PC-3 (cell line): ENCODE measurements at regions not wholly inside any gene's neighbourhood (a gene's known extent, or its start where the extent isn't known, plus 50 kb on each side); places are given as distances from the start of the nearest gene placed in this dataset.

ENCODE experiments used
- ATAC-seq: fragments of 200-7000 bp; cut with Tn5 transposase; 2 replicates; pipeline ENCODE4 v1.9.1; 2020; ENCODE audit warnings: mild to moderate bottlenecking, moderate library complexity
- BruUV-seq: library from RNA; stranded (reverse); fragments of 400-500 nt; replicated peaks from 2 replicates; lab custom pipeline; 2021; lab: Mats Ljungman, UMichigan
- CTCF ChIA-PET: fragments of 300-600 bp; sonication (Branson Sonifier 250); formaldehyde crosslinking; loops from one replicate; lab custom pipeline; 2022; ENCODE audit warnings: antibody characterized with exemption; lab: Charles Lee
- POLR2A ChIA-PET: fragments of 300-600 bp; sonication (Branson Sonifier 250); formaldehyde crosslinking; loops from one replicate; lab custom pipeline; 2022; ENCODE audit warnings: antibody characterized with exemption; ENCODE audit not compliant: unreplicated experiment; lab: Charles Lee
- DNase-seq: peaks from one replicate; pipeline ENCODE4 v3.0.0-alpha.2; 2015
- H2AFZ ChIP-seq: fragments of 300-600 bp; sonication (generic); 2 replicates; pipeline ENCODE4 v1.6.0; 2016; ENCODE audit warnings: antibody characterized with exemption, low read length
- H3F3A ChIP-seq: fragments of 300-600 bp; sonication (generic); one replicate; pipeline ENCODE4 v1.6.0; 2017; ENCODE audit warnings: antibody characterized with exemption, low read length, control low read depth, mild to moderate bottlenecking; ENCODE audit not compliant: unreplicated experiment
- H3K27ac ChIP-seq: fragments of 300-600 bp; sonication (generic); 2 replicates; pipeline ENCODE4 v1.5.1; 2016; ENCODE audit warnings: mild to moderate bottlenecking, low read length
- H3K27me3 ChIP-seq: fragments of 300-600 bp; sonication (generic); 2 replicates; pipeline ENCODE4 v1.6.1; 2016; ENCODE audit warnings: low read length, mixed read lengths
- H3K36me3 ChIP-seq: fragments of 300-600 bp; sonication (generic); 2 replicates; pipeline ENCODE4 v1.6.1; 2016; ENCODE audit warnings: low read depth, mixed run types, low read length, mixed read lengths
- H3K4me1 ChIP-seq: fragments of 300-600 bp; sonication (generic); 2 replicates; pipeline ENCODE4 v1.5.1; 2016; ENCODE audit warnings: low read length; ENCODE audit not compliant: insufficient read depth
- H3K4me2 ChIP-seq: fragments of 300-600 bp; sonication (generic); 2 replicates; pipeline ENCODE4 v1.6.0; 2016; ENCODE audit warnings: low read length
- H3K4me3 ChIP-seq: fragments of 300-600 bp; sonication (generic); 2 replicates; pipeline ENCODE4 v1.5.1; 2016; ENCODE audit warnings: mild to moderate bottlenecking, low read length, mixed read lengths
- H3K79me2 ChIP-seq: fragments of 300-600 bp; sonication (generic); 2 replicates; pipeline ENCODE4 v1.6.1; 2017; ENCODE audit warnings: low read length, mixed read lengths
- H3K9ac ChIP-seq: fragments of 300-600 bp; sonication (generic); 2 replicates; pipeline ENCODE4 v1.6.0; 2016; ENCODE audit warnings: mild to moderate bottlenecking, low read length
- H3K9me2 ChIP-seq: fragments of 300-600 bp; sonication (generic); replicated peaks from 2 replicates; pipeline ENCODE4 v1.6.1; 2016; ENCODE audit warnings: mixed run types, low read length, mixed read lengths
- H3K9me3 ChIP-seq: fragments of 300-600 bp; sonication (generic); 2 replicates; pipeline ENCODE4 v1.6.1; 2016; ENCODE audit warnings: low read length, mixed read lengths
- H4K20me1 ChIP-seq: fragments of 300-600 bp; sonication (generic); 2 replicates; pipeline ENCODE4 v1.6.1; 2016; ENCODE audit warnings: low read length, mixed read lengths
- EZH2 ChIP-seq: fragments of 300-600 bp; sonication (generic); IDR thresholded peaks from one replicate; pipeline ENCODE4 v1.6.1; 2017; ENCODE audit warnings: antibody characterized with exemption, mild to moderate bottlenecking, low read length; ENCODE audit not compliant: unreplicated experiment
- EZH2phosphoT487 ChIP-seq: fragments of 300-600 bp; sonication (generic); IDR thresholded peaks from 2 replicates; pipeline ENCODE4 v1.6.1; 2018; ENCODE audit warnings: mild to moderate bottlenecking, antibody characterized with exemption, low read length, borderline replicate concordance
- intact Hi-C: fragments of 100-400 bp; cut with micrococcal nuclease; formaldehyde crosslinking; loops from 2 replicates; pipeline ENCODE4 v1.9.0; 2023
- TF ChIP-seq, protein P1 (sequence below): fragments of 300-600 bp; sonication (generic); conservative IDR thresholded peaks from 2 replicates; pipeline ENCODE4 v1.5.1; 2017; ENCODE audit warnings: antibody characterized with exemption, low read depth, mild to moderate bottlenecking, low read length

DNA sequence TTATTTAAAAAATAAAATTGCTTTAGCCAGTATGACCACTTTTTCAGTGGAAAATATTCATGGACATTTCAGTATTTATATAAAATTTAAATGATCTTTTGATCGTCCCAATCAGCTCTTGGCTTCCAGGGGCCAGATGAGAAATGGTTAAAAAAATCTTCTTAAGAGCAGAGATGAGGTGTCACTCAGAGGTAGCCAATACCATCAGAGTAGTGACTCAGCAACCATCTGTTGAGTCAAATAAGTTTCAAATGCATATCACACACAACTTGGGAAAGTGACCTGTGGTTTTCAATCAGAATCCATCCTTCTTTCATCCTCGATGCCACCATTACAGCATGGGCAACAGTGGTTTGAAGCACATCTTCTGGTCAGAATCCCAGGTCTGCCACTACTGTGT is 958.8 kb upstream of the NR2F2 start:
- H3K4me1 ChIP-seq = no peaks in the 10 kb centered on the region
- TF ChIP-seq EZH2 (no peak), EZH2phosphoT487 (no peak)
- TF ChIP-seq, protein P1, sequence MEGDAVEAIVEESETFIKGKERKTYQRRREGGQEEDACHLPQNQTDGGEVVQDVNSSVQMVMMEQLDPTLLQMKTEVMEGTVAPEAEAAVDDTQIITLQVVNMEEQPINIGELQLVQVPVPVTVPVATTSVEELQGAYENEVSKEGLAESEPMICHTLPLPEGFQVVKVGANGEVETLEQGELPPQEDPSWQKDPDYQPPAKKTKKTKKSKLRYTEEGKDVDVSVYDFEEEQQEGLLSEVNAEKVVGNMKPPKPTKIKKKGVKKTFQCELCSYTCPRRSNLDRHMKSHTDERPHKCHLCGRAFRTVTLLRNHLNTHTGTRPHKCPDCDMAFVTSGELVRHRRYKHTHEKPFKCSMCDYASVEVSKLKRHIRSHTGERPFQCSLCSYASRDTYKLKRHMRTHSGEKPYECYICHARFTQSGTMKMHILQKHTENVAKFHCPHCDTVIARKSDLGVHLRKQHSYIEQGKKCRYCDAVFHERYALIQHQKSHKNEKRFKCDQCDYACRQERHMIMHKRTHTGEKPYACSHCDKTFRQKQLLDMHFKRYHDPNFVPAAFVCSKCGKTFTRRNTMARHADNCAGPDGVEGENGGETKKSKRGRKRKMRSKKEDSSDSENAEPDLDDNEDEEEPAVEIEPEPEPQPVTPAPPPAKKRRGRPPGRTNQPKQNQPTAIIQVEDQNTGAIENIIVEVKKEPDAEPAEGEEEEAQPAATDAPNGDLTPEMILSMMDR = no peak
- H3K36me3 ChIP-seq = no peaks in the 10 kb centered on the region
- H3K9ac ChIP-seq = no peak overlapping the region
- ChIA-PET CTCF (no interaction called here), POLR2A (no interaction called here)
- H3K79me2 ChIP-seq = no peaks in the 10 kb centered on the region
- H3K9me2 ChIP-seq = no peaks in the 10 kb centered on the region
- BruUV-seq = no TSS peak
- ATAC-seq (no peak), DNase-seq (peak; percentile 22)
- no peaks in the 10 kb centered on the region for H3K27me3 ChIP-seq
- H4K20me1 ChIP-seq = no peaks in the 10 kb centered on the region
- peak overlapping the region; percentile 42; the same call in 1 of the 2 replicates for H2AFZ ChIP-seq
- H3K27ac ChIP-seq = no peak overlapping the region
- intact Hi-C loops = no loop called here
- no peaks in the 10 kb centered on the region for H3F3A ChIP-seq
- no peaks in the 10 kb centered on the region for H3K9me3 ChIP-seq
- H3K4me3 ChIP-seq = no peak overlapping the region
- H3K4me2 ChIP-seq = no peak overlapping the region

DNA sequence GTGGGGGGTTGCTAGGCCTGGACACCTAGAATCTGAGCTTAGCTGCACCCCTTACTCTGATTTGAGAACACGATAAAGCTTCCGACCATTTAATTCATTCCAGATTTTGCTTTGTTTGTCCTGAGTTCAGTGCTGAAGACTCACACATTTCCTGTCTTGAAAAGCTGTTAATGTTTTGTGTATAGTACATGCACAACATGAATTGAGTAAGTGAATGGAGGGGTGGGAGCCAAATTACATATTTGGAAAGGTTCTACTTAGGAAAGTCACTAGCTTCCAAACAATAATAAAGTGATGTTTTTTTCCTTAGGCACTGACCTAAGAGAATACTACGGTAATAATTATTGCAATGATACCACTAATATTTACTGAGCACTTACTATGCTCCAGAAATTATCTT is 955.2 kb upstream of the NR2F2 start:
- intact Hi-C loops = no loop called here

DNA sequence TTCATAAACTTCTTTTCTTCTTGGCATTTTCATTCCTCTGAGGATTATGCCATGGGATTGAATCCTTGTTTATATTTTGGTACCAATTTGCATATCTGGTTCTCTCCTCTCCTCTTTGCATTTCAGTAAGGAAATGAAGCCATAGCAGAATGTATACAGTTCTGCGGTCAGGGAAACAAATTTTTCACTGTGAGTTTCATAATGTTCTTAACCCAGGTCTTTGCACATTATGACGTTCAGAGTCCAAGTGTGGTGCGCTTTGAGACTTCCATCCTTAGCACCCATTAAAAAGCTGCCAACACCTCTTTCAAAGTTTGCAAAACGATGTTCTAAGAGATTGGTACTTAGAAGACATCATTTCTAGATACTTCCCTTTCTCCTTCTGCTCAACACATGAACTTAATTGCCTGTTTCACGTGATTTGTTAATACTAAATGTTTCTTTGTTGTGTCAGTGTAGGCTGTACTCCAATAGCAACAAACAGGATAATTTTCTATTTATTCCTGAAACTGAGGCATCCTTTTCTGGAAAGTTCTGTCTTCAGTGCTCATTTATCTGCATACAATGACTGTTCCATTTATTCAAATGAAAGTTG is 953.1 kb upstream of the NR2F2 start:
- Histone ChIP-seq H3K4me1 (no peaks in the 10 kb centered on the region), H3K36me3 (no peaks in the 10 kb centered on the region), H3K9me3 (no peaks in the 10 kb centered on the region), H3K9me2 (no peaks in the 10 kb centered on the region), H3K27ac (no peak overlapping the region), H3K4me3 (no peak overlapping the region), H2AFZ (no peak overlapping the region), H3F3A (no peaks in the 10 kb centered on the region), H3K27me3 (no peaks in the 10 kb centered on the region), H3K9ac (no peak overlapping the region), H3K4me2 (no peak overlapping the region), H4K20me1 (no peaks in the 10 kb centered on the region), H3K79me2 (no peaks in the 10 kb centered on the region)
- no TSS peak for BruUV-seq
- ATAC-seq = no peak
- CTCF ChIA-PET = no interaction called here
- DNase-seq = no peak
- no peak for TF ChIP-seq EZH2
- TF ChIP-seq, protein P1 = no peak
- TF ChIP-seq EZH2phosphoT487 = no peak
- intact Hi-C loops = no loop called here
- POLR2A ChIA-PET = no interaction called here

More for the DNA sequence above, 955.2 kb upstream of the NR2F2 start:
- H3K79me2 ChIP-seq = no peaks in the 10 kb centered on the region
- ChIA-PET CTCF (no interaction called here), POLR2A (no interaction called here)
- H3K27me3 ChIP-seq = no peaks in the 10 kb centered on the region
- no peak overlapping the region for H3K27ac ChIP-seq
- H3K9me3 ChIP-seq = no peaks in the 10 kb centered on the region
- H3K4me3 ChIP-seq = no peak overlapping the region
- H3K9ac ChIP-seq = no peak overlapping the region
- TF ChIP-seq EZH2phosphoT487 (no peak), EZH2 (no peak)
- TF ChIP-seq, protein P1 = no peak
- H3K4me2 ChIP-seq = no peak overlapping the region
- no peaks in the 10 kb centered on the region for H3K4me1 ChIP-seq
- ATAC-seq = no peak
- H3K9me2 ChIP-seq = no peaks in the 10 kb centered on the region
- H3F3A ChIP-seq = no peaks in the 10 kb centered on the region
- BruUV-seq = no TSS peak
- H3K36me3 ChIP-seq = no peaks in the 10 kb centered on the region
- no peak overlapping the region for H2AFZ ChIP-seq
- H4K20me1 ChIP-seq = no peaks in the 10 kb centered on the region
- no peak for DNase-seq
